ENCODE measurements at regions not wholly inside any gene's neighbourhood (a gene's known extent, or its start where the extent isn't known, plus 50 kb on each side); places are given as distances from the start of the nearest gene placed in this dataset.

- H3K27me3 ChIP-seq (ENCODE audit: low read depth, low read length): no peaks in the 10 kb centered on the region
- no peak overlapping the region for H3K27ac ChIP-seq (ENCODE audit: low read length)
- no peak overlapping the region for H3K4me3 ChIP-seq (ENCODE audit: low read depth in 1 of 2, low read length in 2 of 2)
- H3K9me3 ChIP-seq (ENCODE audit: control insufficient read depth in 1 of 2, low read length in 2 of 2): no peaks in the 10 kb centered on the region
- H3K4me1 ChIP-seq (ENCODE audit: control insufficient read depth in 1 of 2, insufficient read depth in 2 of 2, low read length in 2 of 2): no peaks in the 10 kb centered on the region
- H3K36me3 ChIP-seq (ENCODE audit: control insufficient read depth in 1 of 2, insufficient read depth in 2 of 2, low read length in 2 of 2): no peaks in the 10 kb centered on the region
Observed at GRCh38 chr18:72128649-72129048, 415.5 kb downstream of the CBLN2 start.

GRCh38 chr18:72122103-72122502, 422.0 kb downstream of the CBLN2 start:
- no peak overlapping the region for H3K27ac ChIP-seq (ENCODE audit: low read length)
- no peaks in the 10 kb centered on the region for H3K9me3 ChIP-seq (ENCODE audit: control insufficient read depth in 1 of 2, low read length in 2 of 2)
- H3K4me3 ChIP-seq (ENCODE audit: low read depth in 1 of 2, low read length in 2 of 2): no peak overlapping the region
- H3K27me3 ChIP-seq (ENCODE audit: low read depth, low read length): no peaks in the 10 kb centered on the region
- H3K36me3 ChIP-seq (ENCODE audit: control insufficient read depth in 1 of 2, insufficient read depth in 2 of 2, low read length in 2 of 2): no peaks in the 10 kb centered on the region
- H3K4me1 ChIP-seq (ENCODE audit: control insufficient read depth in 1 of 2, insufficient read depth in 2 of 2, low read length in 2 of 2): no peaks in the 10 kb centered on the region

- Histone ChIP-seq H3K4me3 (ENCODE audit: low read depth in 1 of 2, low read length in 2 of 2) (no peak overlapping the region), H3K27me3 (ENCODE audit: low read depth, low read length) (no peaks in the 10 kb centered on the region), H3K36me3 (ENCODE audit: control insufficient read depth in 1 of 2, insufficient read depth in 2 of 2, low read length in 2 of 2) (no peaks in the 10 kb centered on the region), H3K27ac (ENCODE audit: low read length) (no peak overlapping the region), H3K4me1 (ENCODE audit: control insufficient read depth in 1 of 2, insufficient read depth in 2 of 2, low read length in 2 of 2) (no peaks in the 10 kb centered on the region), H3K9me3 (ENCODE audit: control insufficient read depth in 1 of 2, low read length in 2 of 2) (no peaks in the 10 kb centered on the region)
Observed at GRCh38 chr18:72119082-72119481, 425.1 kb downstream of the CBLN2 start.

GRCh38 chr18:72114801-72115594, 429.1 kb downstream of the CBLN2 start:
- Histone ChIP-seq H3K27ac (ENCODE audit: low read length) (no peak overlapping the region), H3K4me3 (ENCODE audit: low read depth in 1 of 2, low read length in 2 of 2) (no peak overlapping the region), H3K9me3 (ENCODE audit: control insufficient read depth in 1 of 2, low read length in 2 of 2) (no peaks in the 10 kb centered on the region), H3K27me3 (ENCODE audit: low read depth, low read length) (no peaks in the 10 kb centered on the region), H3K36me3 (ENCODE audit: control insufficient read depth in 1 of 2, insufficient read depth in 2 of 2, low read length in 2 of 2) (no peaks in the 10 kb centered on the region), H3K4me1 (ENCODE audit: control insufficient read depth in 1 of 2, insufficient read depth in 2 of 2, low read length in 2 of 2) (no peaks in the 10 kb centered on the region)

GRCh38 chr18:72107647-72108383, 436.3 kb downstream of the CBLN2 start:
- Histone ChIP-seq H3K4me3 (ENCODE audit: low read depth in 1 of 2, low read length in 2 of 2) (no peak overlapping the region), H3K27ac (ENCODE audit: low read length) (no peak overlapping the region), H3K9me3 (ENCODE audit: control insufficient read depth in 1 of 2, low read length in 2 of 2) (no peaks in the 10 kb centered on the region)

GRCh38 chr18:72104851-72105250, 439.3 kb downstream of the CBLN2 start:
- no peak overlapping the region for H3K27ac ChIP-seq (ENCODE audit: low read length)
- H3K9me3 ChIP-seq (ENCODE audit: control insufficient read depth in 1 of 2, low read length in 2 of 2): no peaks in the 10 kb centered on the region
- H3K4me3 ChIP-seq (ENCODE audit: low read depth in 1 of 2, low read length in 2 of 2): no peak overlapping the region
- no peaks in the 10 kb centered on the region for H3K4me1 ChIP-seq (ENCODE audit: control insufficient read depth in 1 of 2, insufficient read depth in 2 of 2, low read length in 2 of 2)
- no peaks in the 10 kb centered on the region for H3K27me3 ChIP-seq (ENCODE audit: low read depth, low read length)
- no peaks in the 10 kb centered on the region for H3K36me3 ChIP-seq (ENCODE audit: control insufficient read depth in 1 of 2, insufficient read depth in 2 of 2, low read length in 2 of 2)

More at GRCh38 chr18:72107647-72108383, 436.3 kb downstream of the CBLN2 start:
- Histone ChIP-seq H3K4me1 (ENCODE audit: control insufficient read depth in 1 of 2, insufficient read depth in 2 of 2, low read length in 2 of 2) (no peaks in the 10 kb centered on the region), H3K36me3 (ENCODE audit: control insufficient read depth in 1 of 2, insufficient read depth in 2 of 2, low read length in 2 of 2) (no peaks in the 10 kb centered on the region), H3K27me3 (ENCODE audit: low read depth, low read length) (no peaks in the 10 kb centered on the region)

GRCh38 chr18:72102412-72102811, 441.7 kb downstream of the CBLN2 start:
- no peak overlapping the region for H3K27ac ChIP-seq (ENCODE audit: low read length)
- no peaks in the 10 kb centered on the region for H3K36me3 ChIP-seq (ENCODE audit: control insufficient read depth in 1 of 2, insufficient read depth in 2 of 2, low read length in 2 of 2)
- no peaks in the 10 kb centered on the region for H3K27me3 ChIP-seq (ENCODE audit: low read depth, low read length)
- H3K4me1 ChIP-seq (ENCODE audit: control insufficient read depth in 1 of 2, insufficient read depth in 2 of 2, low read length in 2 of 2): no peaks in the 10 kb centered on the region
- H3K9me3 ChIP-seq (ENCODE audit: control insufficient read depth in 1 of 2, low read length in 2 of 2): no peaks in the 10 kb centered on the region
- H3K4me3 ChIP-seq (ENCODE audit: low read depth in 1 of 2, low read length in 2 of 2): no peak overlapping the region

GRCh38 chr18:72100465-72101004, 443.6 kb downstream of the CBLN2 start:
- no peak overlapping the region for H3K27ac ChIP-seq (ENCODE audit: low read length)
- no peaks in the 10 kb centered on the region for H3K36me3 ChIP-seq (ENCODE audit: control insufficient read depth in 1 of 2, insufficient read depth in 2 of 2, low read length in 2 of 2)
- H3K9me3 ChIP-seq (ENCODE audit: control insufficient read depth in 1 of 2, low read length in 2 of 2): no peaks in the 10 kb centered on the region
- no peaks in the 10 kb centered on the region for H3K4me1 ChIP-seq (ENCODE audit: control insufficient read depth in 1 of 2, insufficient read depth in 2 of 2, low read length in 2 of 2)
- H3K27me3 ChIP-seq (ENCODE audit: low read depth, low read length): no peaks in the 10 kb centered on the region
- no peak overlapping the region for H3K4me3 ChIP-seq (ENCODE audit: low read depth in 1 of 2, low read length in 2 of 2)

GRCh38 chr18:72091369-72091768, 452.8 kb downstream of the CBLN2 start:
- Histone ChIP-seq H3K27ac (ENCODE audit: low read length) (no peak overlapping the region), H3K27me3 (ENCODE audit: low read depth, low read length) (no peaks in the 10 kb centered on the region), H3K36me3 (ENCODE audit: control insufficient read depth in 1 of 2, insufficient read depth in 2 of 2, low read length in 2 of 2) (no peaks in the 10 kb centered on the region)

GRCh38 chr18:72089432-72089831, 454.7 kb downstream of the CBLN2 start:
- Histone ChIP-seq H3K4me3 (ENCODE audit: low read depth in 1 of 2, low read length in 2 of 2) (no peak overlapping the region), H3K27me3 (ENCODE audit: low read depth, low read length) (no peaks in the 10 kb centered on the region), H3K9me3 (ENCODE audit: control insufficient read depth in 1 of 2, low read length in 2 of 2) (no peaks in the 10 kb centered on the region), H3K4me1 (ENCODE audit: control insufficient read depth in 1 of 2, insufficient read depth in 2 of 2, low read length in 2 of 2) (no peaks in the 10 kb centered on the region), H3K27ac (ENCODE audit: low read length) (no peak overlapping the region), H3K36me3 (ENCODE audit: control insufficient read depth in 1 of 2, insufficient read depth in 2 of 2, low read length in 2 of 2) (no peaks in the 10 kb centered on the region)

More at GRCh38 chr18:72091369-72091768, 452.8 kb downstream of the CBLN2 start:
- no peaks in the 10 kb centered on the region for H3K9me3 ChIP-seq (ENCODE audit: control insufficient read depth in 1 of 2, low read length in 2 of 2)
- no peaks in the 10 kb centered on the region for H3K4me1 ChIP-seq (ENCODE audit: control insufficient read depth in 1 of 2, insufficient read depth in 2 of 2, low read length in 2 of 2)
- no peak overlapping the region for H3K4me3 ChIP-seq (ENCODE audit: low read depth in 1 of 2, low read length in 2 of 2)

- no peak overlapping the region for H3K27ac ChIP-seq (ENCODE audit: low read length)
- no peaks in the 10 kb centered on the region for H3K4me1 ChIP-seq (ENCODE audit: control insufficient read depth in 1 of 2, insufficient read depth in 2 of 2, low read length in 2 of 2)
- no peaks in the 10 kb centered on the region for H3K9me3 ChIP-seq (ENCODE audit: control insufficient read depth in 1 of 2, low read length in 2 of 2)
- H3K27me3 ChIP-seq (ENCODE audit: low read depth, low read length): no peaks in the 10 kb centered on the region
- no peaks in the 10 kb centered on the region for H3K36me3 ChIP-seq (ENCODE audit: control insufficient read depth in 1 of 2, insufficient read depth in 2 of 2, low read length in 2 of 2)
- H3K4me3 ChIP-seq (ENCODE audit: low read depth in 1 of 2, low read length in 2 of 2): no peak overlapping the region
Observed at GRCh38 chr18:72086421-72086820, 457.7 kb downstream of the CBLN2 start.
